HepG2 (cell line): ENCODE measurements at regions not wholly inside any gene's neighbourhood (a gene's known extent, or its start where the extent isn't known, plus 50 kb on each side); places are given as distances from the start of the nearest gene placed in this dataset.

Experiments
- ATAC-seq: fragments of 200-7000 bp; cut with Tn5 transposase; 3 replicates; pipeline ENCODE4 v1.9.1; 2020; ENCODE audit warnings: mild to moderate bottlenecking, moderate library complexity
- BruUV-seq: library from RNA; stranded (reverse); fragments of 400-500 nt; replicated peaks from 2 replicates; lab custom pipeline; 2021; lab: Mats Ljungman, UMichigan
- CTCF ChIA-PET: fragments of 300-600 bp; formaldehyde crosslinking; extraction: SDS; loops from one replicate; lab custom pipeline; 2021; ENCODE audit warnings: low total read pairs, inconsistent platforms, low intra/inter-chr PET ratio; lab: Yijun Ruan, JAX
- POLR2A ChIA-PET: fragments of 350-600 bp; sonication (Branson Sonifier 250); formaldehyde crosslinking; loops from one replicate; lab custom pipeline; 2020; ENCODE audit warnings: antibody characterized with exemption, inconsistent platforms; lab: Yijun Ruan, JAX
- DNase-seq: peaks from one replicate; pipeline ENCODE4 v3.0.0-alpha.2; 2015; ENCODE audit warnings: low spot score
- FAIRE-seq: peaks from 3 replicates; lab custom pipeline; 2011; peaks lifted over from hg19 to GRCh38; lab: Jason Lieb, UNC
- H2AFZ ChIP-seq: one replicate; pipeline ENCODE4 v1.6.1; 2011; ENCODE audit warnings: low read length, inconsistent platforms
- H3K27ac ChIP-seq: fragments of 300-600 bp; 3 replicates; pipeline ENCODE4 v1.8.0; 2011; ENCODE audit warnings: mixed run types, mild to moderate bottlenecking, mixed read lengths, low read length, inconsistent platforms; ENCODE audit not compliant: insufficient read depth; ENCODE audit errors: extremely low read length
- H3K27me3 ChIP-seq, 2 experiments: fragments of 200-600 bp in 1 of 2; 2 replicates in 1 of 2; 3 replicates in 1 of 2; pipeline versions ENCODE4 v1.6.0 to v1.8.0; 2011; ENCODE audit warnings: low read length in 2 of 2, mild to moderate bottlenecking in 2 of 2, moderate library complexity in 2 of 2, inconsistent platforms in 1 of 2; ENCODE audit not compliant: insufficient read depth in 2 of 2, control insufficient read depth in 1 of 2
- H3K36me3 ChIP-seq, 2 experiments: fragments of 200-600 bp in 1 of 2; replicated peaks in 1 of 2; 2 replicates in 1 of 2; 3 replicates in 1 of 2; pipeline versions ENCODE4 v1.5.1 to v1.8.0; 2011; ENCODE audit warnings: low read length in 2 of 2, inconsistent platforms in 1 of 2; ENCODE audit not compliant: insufficient read depth in 2 of 2, control insufficient read depth in 1 of 2
- H3K4me1 ChIP-seq: 2 replicates; pipeline ENCODE4 v1.5.1; 2012; ENCODE audit warnings: low read length, inconsistent platforms; ENCODE audit not compliant: insufficient read depth
- H3K4me2 ChIP-seq: 2 replicates; pipeline ENCODE4 v1.6.0; 2011; ENCODE audit warnings: low read depth, low read length, inconsistent platforms
- H3K4me3 ChIP-seq, 3 experiments: fragments of 200-600 bp in 1 of 3; sonication (generic), shearing (Covaris generic) in 1 of 3; replicated peaks in 1 of 3; 2 replicates each; pipeline ENCODE4 v1.5.1; 2011 to 2016; ENCODE audit warnings: low read length in 3 of 3, inconsistent platforms in 2 of 3, low read depth in 2 of 3, mild to moderate bottlenecking in 2 of 3, control low read depth in 1 of 3, mixed read lengths in 1 of 3; ENCODE audit not compliant: insufficient read depth in 1 of 3
- H3K79me2 ChIP-seq: one replicate; pipeline ENCODE4 v1.6.1; 2011; ENCODE audit warnings: low read length, inconsistent platforms; ENCODE audit not compliant: insufficient read depth
- H3K9ac ChIP-seq: 2 replicates; pipeline ENCODE4 v1.6.0; 2011; ENCODE audit warnings: mild to moderate bottlenecking, low read depth, low read length, inconsistent platforms; ENCODE audit not compliant: insufficient read depth
- H3K9me3 ChIP-seq: 2 replicates; pipeline ENCODE4 v1.5.1; 2012; ENCODE audit warnings: mild to moderate bottlenecking, low read length
- H4K20me1 ChIP-seq: 2 replicates; pipeline ENCODE4 v1.6.0; 2011; ENCODE audit warnings: inconsistent platforms, mild to moderate bottlenecking, low read length, moderate library complexity; ENCODE audit not compliant: insufficient read depth
- FOXP4 ChIP-seq: sonication (generic); formaldehyde crosslinking; IDR thresholded peaks from 2 replicates; pipeline ENCODE4 v1.4.0; 2020; ENCODE audit warnings: missing genetic modification reagents
- KDM6A ChIP-seq: IDR thresholded peaks from 2 replicates; pipeline ENCODE4 v1.6.1; 2016; ENCODE audit warnings: low read depth
- MAFK ChIP-seq, 2 experiments: IDR thresholded peaks in 1 of 2; conservative IDR thresholded peaks in 1 of 2; 2 replicates each; pipeline ENCODE4 v1.6.1; 2011; ENCODE audit warnings: improper control_type of control experiment in 2 of 2, low read length in 2 of 2
- POGZ ChIP-seq: sonication (generic); formaldehyde crosslinking; IDR thresholded peaks from 2 replicates; pipeline ENCODE4 v1.4.0; 2020; ENCODE audit warnings: mild to moderate bottlenecking, missing genetic modification reagents
- SMAD3 ChIP-seq: sonication (generic); formaldehyde crosslinking; IDR thresholded peaks from 2 replicates; pipeline ENCODE4 v1.4.0; 2020; ENCODE audit warnings: missing genetic modification reagents
- SOX13 ChIP-seq, 3 experiments: fragments of 450-650 bp in 1 of 3; sonication (generic) in 1 of 3; formaldehyde crosslinking in 1 of 3; IDR thresholded peaks in 2 of 3; conservative IDR thresholded peaks in 1 of 3; 2 replicates each; pipeline versions ENCODE4 v1.5.0 to v1.6.1; 2016 to 2020; ENCODE audit warnings: antibody characterized with exemption in 1 of 3, mild to moderate bottlenecking in 1 of 3, missing compliant biosample characterization in 1 of 3, missing genetic modification reagents in 1 of 3, moderate library complexity in 1 of 3
- TMF1 ChIP-seq: sonication (generic); formaldehyde crosslinking; IDR thresholded peaks from 2 replicates; pipeline ENCODE4 v1.8.1; 2022; ENCODE audit warnings: low read depth, missing genetic modification reagents
- ZNF616 ChIP-seq: sonication (generic); formaldehyde crosslinking; IDR thresholded peaks from 2 replicates; pipeline ENCODE4 v1.5.0; 2020; ENCODE audit warnings: low read depth, mild to moderate bottlenecking, missing genetic modification reagents
- ZNF644 ChIP-seq: IDR thresholded peaks from 2 replicates; pipeline ENCODE4 v1.6.1; 2016; ENCODE audit warnings: low read depth
- ZNF891 ChIP-seq: sonication (generic); formaldehyde crosslinking; IDR thresholded peaks from 2 replicates; pipeline ENCODE4 v1.5.0; 2020; ENCODE audit warnings: mild to moderate bottlenecking, missing genetic modification reagents
- WGBS: methylation state at CpG from one replicate; pipeline ENCODE4 v1.1.6; 2017; ENCODE audit warnings: low lambda C conversion rate; 5-methylcytosine and 5-hydroxymethylcytosine counted together
- in situ Hi-C: cut with HindIII; loops from 2 replicates; pipeline ENCODE4 v1.10.0; 2017; ENCODE audit warnings: low pct_unique_long_range_greater_than_20kb; ENCODE audit not compliant: extremely low pct_ligation_motif_present
- intact Hi-C: fragments of 100-400 bp; cut with micrococcal nuclease; formaldehyde crosslinking; loops from one replicate; pipeline ENCODE4 v1.10.0; 2022; ENCODE audit not compliant: unreplicated experiment

- POLR2A ChIA-PET = no interaction called here
- WGBS = 9% methylated on average over 1 of the region's 1 CpG
- intact Hi-C loops = no loop called here
These were observed 133.8 kb upstream of the PMCH start for GRCh38 chr12:102331419-102331818.

More at GRCh38 chr12:102331419-102331818, 133.8 kb upstream of the PMCH start:
- H3K4me2 ChIP-seq = no peak overlapping the region
- no peaks in the 10 kb centered on the region; a peak in 1 of 5 replicates for H3K27me3 ChIP-seq
- no peak for FAIRE-seq
- peak; percentile 18 for DNase-seq
- no peaks in the 10 kb centered on the region for H4K20me1 ChIP-seq
- CTCF ChIA-PET = no interaction called here
- no peaks in the 10 kb centered on the region for H3K36me3 ChIP-seq
- H3K9ac ChIP-seq = no peak overlapping the region
- no TSS peak for BruUV-seq
- H3K27ac ChIP-seq = no peak overlapping the region
- no peak overlapping the region for H2AFZ ChIP-seq
- TF ChIP-seq KDM6A = no peak
- TF ChIP-seq MAFK (conservative IDR thresholded peaks at IDR 0.05 in 1 of 2, IDR thresholded peaks at IDR 0.05 in 1 of 2; ENCODE audit: low read length in 2 of 2) = 0 out of 4 replicates have a peak, but pooled peaks of 1 of the 2 experiments have one; percentile 17
- TF ChIP-seq POGZ = no peak
- no peak for TF ChIP-seq ZNF616 (CRISPR knock-in tag)
- no peak for TF ChIP-seq SMAD3 (CRISPR knock-in tag)
- TF ChIP-seq FOXP4 (CRISPR knock-in tag) = no peak
- TF ChIP-seq TMF1 (CRISPR knock-in tag) = no peak
- TF ChIP-seq ZNF891 (CRISPR knock-in tag) = no peak
- 0 out of 2 replicates have a peak, but pooled peaks have one; percentile 30 for TF ChIP-seq ZNF644 (CRISPR knock-in tag)
- TF ChIP-seq SOX13 (IDR thresholded peaks at IDR 0.05) = no peak
- 0 out of 4 replicates have a peak, but pooled peaks of 1 of the 2 experiments have one; percentile 16 for TF ChIP-seq SOX13 (CRISPR knock-in tag; conservative IDR thresholded peaks at IDR 0.05 in 1 of 2, IDR thresholded peaks at IDR 0.05 in 1 of 2)
- H3K4me3 ChIP-seq = no peak overlapping the region
- no peaks in the 10 kb centered on the region for H3K9me3 ChIP-seq
- no peaks in the 10 kb centered on the region for H3K4me1 ChIP-seq
- ATAC-seq = no peak
- in situ Hi-C loops = no loop called here
- no peaks in the 10 kb centered on the region for H3K79me2 ChIP-seq
